ENCODE measurements at regions not wholly inside any gene's neighbourhood (a gene's known extent, or its start where the extent isn't known, plus 50 kb on each side); places are given as distances from the start of the nearest gene placed in this dataset.

DNA sequence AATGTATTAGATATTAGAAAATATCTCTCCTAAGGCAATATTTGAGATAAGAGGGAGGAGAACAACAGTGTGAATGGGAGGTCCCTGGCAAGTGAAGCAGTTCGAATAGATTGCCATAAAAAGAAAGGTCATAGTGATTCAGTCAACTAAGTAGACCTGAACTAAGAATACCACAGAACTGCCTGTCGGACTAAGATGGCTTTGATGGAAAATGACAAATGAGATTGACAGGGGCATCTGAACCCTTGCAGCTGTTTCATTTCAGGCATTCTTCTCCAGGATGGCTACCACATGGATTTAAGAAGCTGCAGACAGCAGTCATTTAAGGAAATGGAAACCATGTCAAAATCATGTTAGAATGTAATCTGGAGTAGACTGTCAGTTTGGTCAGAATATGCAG is 308.4 kb upstream of the MEF2C start:
- H3K27me3 ChIP-seq = no peaks in the 10 kb centered on the region
- intact Hi-C loops (cut with DNase I) = no loop called here
- H3K36me3 ChIP-seq = no peaks in the 10 kb centered on the region
- no peak overlapping the region for H3K27ac ChIP-seq
- 82 to 89% methylated on average over 2 of the region's 2 CpGs for WGBS, 2 donors
- H3K4me3 ChIP-seq = no peak overlapping the region
- DNase-seq = no peak
- TF ChIP-seq, protein P1, sequence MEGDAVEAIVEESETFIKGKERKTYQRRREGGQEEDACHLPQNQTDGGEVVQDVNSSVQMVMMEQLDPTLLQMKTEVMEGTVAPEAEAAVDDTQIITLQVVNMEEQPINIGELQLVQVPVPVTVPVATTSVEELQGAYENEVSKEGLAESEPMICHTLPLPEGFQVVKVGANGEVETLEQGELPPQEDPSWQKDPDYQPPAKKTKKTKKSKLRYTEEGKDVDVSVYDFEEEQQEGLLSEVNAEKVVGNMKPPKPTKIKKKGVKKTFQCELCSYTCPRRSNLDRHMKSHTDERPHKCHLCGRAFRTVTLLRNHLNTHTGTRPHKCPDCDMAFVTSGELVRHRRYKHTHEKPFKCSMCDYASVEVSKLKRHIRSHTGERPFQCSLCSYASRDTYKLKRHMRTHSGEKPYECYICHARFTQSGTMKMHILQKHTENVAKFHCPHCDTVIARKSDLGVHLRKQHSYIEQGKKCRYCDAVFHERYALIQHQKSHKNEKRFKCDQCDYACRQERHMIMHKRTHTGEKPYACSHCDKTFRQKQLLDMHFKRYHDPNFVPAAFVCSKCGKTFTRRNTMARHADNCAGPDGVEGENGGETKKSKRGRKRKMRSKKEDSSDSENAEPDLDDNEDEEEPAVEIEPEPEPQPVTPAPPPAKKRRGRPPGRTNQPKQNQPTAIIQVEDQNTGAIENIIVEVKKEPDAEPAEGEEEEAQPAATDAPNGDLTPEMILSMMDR (IDR thresholded peaks at IDR 0.05) = no peak
- no peak for TF ChIP-seq POLR2A (IDR thresholded peaks at IDR 0.05)
- TF ChIP-seq POLR2AphosphoS5 (IDR thresholded peaks at IDR 0.05) = no peak
- TF ChIP-seq EP300 (IDR thresholded peaks at IDR 0.05) = no peak
- H3K9me3 ChIP-seq = no peaks in the 10 kb centered on the region
- H3K4me1 ChIP-seq = no peaks in the 10 kb centered on the region

- 91 to 94% methylated on average over 3 of the region's 3 CpGs for WGBS, 2 donors
- Histone ChIP-seq H3K4me3 (no peak overlapping the region), H3K9me3 (no peaks in the 10 kb centered on the region), H3K27ac (no peak overlapping the region), H3K36me3 (no peaks in the 10 kb centered on the region), H3K27me3 (no peaks in the 10 kb centered on the region), H3K4me1 (no peaks in the 10 kb centered on the region)
- intact Hi-C loops (cut with DNase I) = no loop called here
- no peak for DNase-seq
- TF ChIP-seq, protein P1 (IDR thresholded peaks at IDR 0.05) = no peak
- no peak for TF ChIP-seq EP300 (IDR thresholded peaks at IDR 0.05)
- TF ChIP-seq POLR2AphosphoS5 (IDR thresholded peaks at IDR 0.05) = no peak
- TF ChIP-seq POLR2A (IDR thresholded peaks at IDR 0.05) = no peak
Measured at GRCh38 chr5:89190515-89191265, 307.7 kb upstream of the MEF2C start.

GRCh38 chr5:89187883-89188465 is 305.0 kb upstream of the MEF2C start:
- intact Hi-C loops (cut with DNase I) = no loop called here
- 81 to 90% methylated on average over 1 of the region's 1 CpG for WGBS, 2 donors

GRCh38 chr5:89187268-89187667 is 304.3 kb upstream of the MEF2C start:
- H3K4me1 ChIP-seq = no peaks in the 10 kb centered on the region
- intact Hi-C loops (cut with DNase I) = no loop called here
- H3K9me3 ChIP-seq = no peaks in the 10 kb centered on the region
- DNase-seq = no peak
- no peaks in the 10 kb centered on the region for H3K36me3 ChIP-seq
- H3K27ac ChIP-seq = no peak overlapping the region
- H3K4me3 ChIP-seq = no peak overlapping the region
- no peaks in the 10 kb centered on the region for H3K27me3 ChIP-seq
- no peak for TF ChIP-seq POLR2A (IDR thresholded peaks at IDR 0.05)
- TF ChIP-seq POLR2AphosphoS5 (IDR thresholded peaks at IDR 0.05) = no peak
- TF ChIP-seq, protein P1 (IDR thresholded peaks at IDR 0.05) = no peak
- no peak for TF ChIP-seq EP300 (IDR thresholded peaks at IDR 0.05)

More at GRCh38 chr5:89187883-89188465, 305.0 kb upstream of the MEF2C start:
- no peak for TF ChIP-seq EP300 (IDR thresholded peaks at IDR 0.05)
- no peak for TF ChIP-seq POLR2AphosphoS5 (IDR thresholded peaks at IDR 0.05)
- no peak for TF ChIP-seq POLR2A (IDR thresholded peaks at IDR 0.05)
- TF ChIP-seq, protein P1 (IDR thresholded peaks at IDR 0.05) = no peak
- H3K36me3 ChIP-seq = no peaks in the 10 kb centered on the region
- no peaks in the 10 kb centered on the region for H3K9me3 ChIP-seq
- DNase-seq = no peak
- no peaks in the 10 kb centered on the region for H3K27me3 ChIP-seq
- H3K4me3 ChIP-seq = no peak overlapping the region
- H3K4me1 ChIP-seq = no peaks in the 10 kb centered on the region
- no peak overlapping the region for H3K27ac ChIP-seq
